B cell (primary cell): ENCODE measurements at regions not wholly inside any gene's neighbourhood (a gene's known extent, or its start where the extent isn't known, plus 50 kb on each side); places are given as distances from the start of the nearest gene placed in this dataset.

Source experiments
- EZH2 ChIP-seq: IDR thresholded peaks from 2 replicates; pipeline ENCODE4 v1.6.1; 2012; ENCODE audit warnings: borderline replicate concordance, low read depth, mild to moderate bottlenecking, moderate library complexity, low read length; ENCODE audit not compliant: insufficient read depth, poor library complexity, severe bottlenecking
- TF ChIP-seq, protein P1 (sequence below): fragments of 200-600 bp; IDR thresholded peaks from one replicate; pipeline ENCODE4 v1.8.0; 2022; ENCODE audit warnings: antibody characterized with exemption, mild to moderate bottlenecking

- TF ChIP-seq, protein P1, sequence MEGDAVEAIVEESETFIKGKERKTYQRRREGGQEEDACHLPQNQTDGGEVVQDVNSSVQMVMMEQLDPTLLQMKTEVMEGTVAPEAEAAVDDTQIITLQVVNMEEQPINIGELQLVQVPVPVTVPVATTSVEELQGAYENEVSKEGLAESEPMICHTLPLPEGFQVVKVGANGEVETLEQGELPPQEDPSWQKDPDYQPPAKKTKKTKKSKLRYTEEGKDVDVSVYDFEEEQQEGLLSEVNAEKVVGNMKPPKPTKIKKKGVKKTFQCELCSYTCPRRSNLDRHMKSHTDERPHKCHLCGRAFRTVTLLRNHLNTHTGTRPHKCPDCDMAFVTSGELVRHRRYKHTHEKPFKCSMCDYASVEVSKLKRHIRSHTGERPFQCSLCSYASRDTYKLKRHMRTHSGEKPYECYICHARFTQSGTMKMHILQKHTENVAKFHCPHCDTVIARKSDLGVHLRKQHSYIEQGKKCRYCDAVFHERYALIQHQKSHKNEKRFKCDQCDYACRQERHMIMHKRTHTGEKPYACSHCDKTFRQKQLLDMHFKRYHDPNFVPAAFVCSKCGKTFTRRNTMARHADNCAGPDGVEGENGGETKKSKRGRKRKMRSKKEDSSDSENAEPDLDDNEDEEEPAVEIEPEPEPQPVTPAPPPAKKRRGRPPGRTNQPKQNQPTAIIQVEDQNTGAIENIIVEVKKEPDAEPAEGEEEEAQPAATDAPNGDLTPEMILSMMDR, result no peak
- no peak for TF ChIP-seq EZH2
These were observed 180.4 kb upstream of the MC4R start for GRCh38 chr18:60552948-60553347.
